Suprapubic skin (tissue), 4 donors: ENCODE measurements at regions not wholly inside any gene's neighbourhood (a gene's known extent, or its start where the extent isn't known, plus 50 kb on each side); places are given as distances from the start of the nearest gene placed in this dataset.

Source experiments
- DNase-seq, 2 donors: peaks; one replicate each; pipeline ENCODE4 v3.0.0-alpha.2; 2019; ENCODE audit warnings: low spot score in 2 of 2
- H3K27ac ChIP-seq: fragments of 200-600 bp; sonication (generic); one replicate; pipeline ENCODE4 v1.5.1; 2019
- H3K27me3 ChIP-seq: fragments of 200-600 bp; sonication (generic); one replicate; pipeline ENCODE4 v1.5.1; 2019
- H3K36me3 ChIP-seq: fragments of 200-600 bp; sonication (generic); one replicate; pipeline ENCODE4 v1.5.1; 2019
- H3K4me1 ChIP-seq: fragments of 200-600 bp; sonication (generic); one replicate; pipeline ENCODE4 v1.5.1; 2019
- H3K4me3 ChIP-seq: fragments of 200-600 bp; sonication (generic); one replicate; pipeline ENCODE4 v1.5.1; 2019; ENCODE audit warnings: mild to moderate bottlenecking
- H3K9me3 ChIP-seq: fragments of 200-600 bp; sonication (generic); one replicate; pipeline ENCODE4 v1.5.1; 2019
- CTCF ChIP-seq, 2 donors: fragments of 200-600 bp in 1 of 2; fragments of 450-650 bp in 1 of 2; sonication (generic) in 1 of 2; IDR thresholded peaks; one replicate each; pipeline ENCODE4 v1.5.1; 2016 to 2019; ENCODE audit warnings: antibody characterized with exemption in 2 of 2, mild to moderate bottlenecking in 1 of 2, moderate library complexity in 1 of 2
- EP300 ChIP-seq: sonication (generic); formaldehyde crosslinking; IDR thresholded peaks from one replicate; pipeline ENCODE4 v1.6.1; 2017; ENCODE audit warnings: antibody characterized with exemption
- POLR2A ChIP-seq, 2 donors: fragments of 450-650 bp; IDR thresholded peaks; one replicate each; pipeline ENCODE4 v1.6.1; 2017; ENCODE audit warnings: antibody characterized with exemption in 2 of 2, mild to moderate bottlenecking in 2 of 2, moderate library complexity in 2 of 2
- POLR2AphosphoS5 ChIP-seq, 3 donors: sonication (generic); formaldehyde crosslinking; IDR thresholded peaks; one replicate each; pipeline ENCODE4 v1.6.1; 2017; ENCODE audit warnings: antibody characterized with exemption in 3 of 3
- WGBS: methylation state at CpG from one replicate; pipeline ENCODE4 v1.1.5; 2018; 5-methylcytosine and 5-hydroxymethylcytosine counted together

- Histone ChIP-seq H3K27ac (no peak overlapping the region), H3K27me3 (no peaks in the 10 kb centered on the region), H3K9me3 (no peaks in the 10 kb centered on the region), H3K4me3 (no peak overlapping the region), H3K36me3 (no peaks in the 10 kb centered on the region), H3K4me1 (no peaks in the 10 kb centered on the region)
- no peak for DNase-seq
- WGBS = 22% methylated on average over 1 of the region's 1 CpG
- TF ChIP-seq CTCF (IDR thresholded peaks at IDR 0.05) (no peak), POLR2AphosphoS5 (IDR thresholded peaks at IDR 0.05) (no peak), EP300 (no peak), POLR2A (IDR thresholded peaks at IDR 0.05) (no peak)
These were observed 847.6 kb upstream of the LCORL start for GRCh38 chr4:18869166-18869565.

- Histone ChIP-seq H3K4me1 (no peaks in the 10 kb centered on the region), H3K36me3 (no peaks in the 10 kb centered on the region), H3K27ac (no peak overlapping the region), H3K27me3 (no peaks in the 10 kb centered on the region), H3K4me3 (no peak overlapping the region), H3K9me3 (no peaks in the 10 kb centered on the region)
- WGBS = 78% methylated on average over 2 of the region's 2 CpGs
- DNase-seq = no peak
- TF ChIP-seq POLR2A (IDR thresholded peaks at IDR 0.05) (no peak), EP300 (no peak), CTCF (IDR thresholded peaks at IDR 0.05) (no peak), POLR2AphosphoS5 (IDR thresholded peaks at IDR 0.05) (no peak)
These were observed 839.4 kb upstream of the LCORL start for GRCh38 chr4:18860836-18861530.

- Histone ChIP-seq H3K4me1 (no peaks in the 10 kb centered on the region), H3K9me3 (no peaks in the 10 kb centered on the region), H3K27ac (no peak overlapping the region), H3K36me3 (no peaks in the 10 kb centered on the region), H3K4me3 (no peak overlapping the region), H3K27me3 (no peaks in the 10 kb centered on the region)
- whole genome bisulfite sequencing = 41% methylated on average over 2 of the region's 2 CpGs
- TF ChIP-seq POLR2A (IDR thresholded peaks at IDR 0.05) (no peak), EP300 (no peak), POLR2AphosphoS5 (IDR thresholded peaks at IDR 0.05) (no peak), CTCF (IDR thresholded peaks at IDR 0.05) (no peak)
- DNase-seq = no peak
These were observed 837.9 kb upstream of the LCORL start for GRCh38 chr4:18859468-18859867.

- 85% methylated on average over 6 of the region's 6 CpGs for WGBS
- Histone ChIP-seq H3K27ac (no peak overlapping the region), H3K27me3 (no peaks in the 10 kb centered on the region), H3K36me3 (no peaks in the 10 kb centered on the region), H3K9me3 (no peaks in the 10 kb centered on the region), H3K4me3 (no peak overlapping the region), H3K4me1 (no peaks in the 10 kb centered on the region)
- DNase-seq = no peak
- no peak for TF ChIP-seq CTCF (IDR thresholded peaks at IDR 0.05)
- no peak for TF ChIP-seq EP300
- TF ChIP-seq POLR2AphosphoS5 (IDR thresholded peaks at IDR 0.05) = no peak
- TF ChIP-seq POLR2A (IDR thresholded peaks at IDR 0.05) = no peak
These were observed 836.8 kb upstream of the LCORL start for GRCh38 chr4:18858229-18858922.

GRCh38 chr4:18850867-18851266 lies 829.3 kb upstream of the LCORL start:
- Histone ChIP-seq H3K27me3 (no peaks in the 10 kb centered on the region), H3K36me3 (no peaks in the 10 kb centered on the region), H3K9me3 (no peaks in the 10 kb centered on the region), H3K27ac (no peak overlapping the region), H3K4me3 (no peak overlapping the region), H3K4me1 (no peaks in the 10 kb centered on the region)
- no peak for DNase-seq
- TF ChIP-seq POLR2A (IDR thresholded peaks at IDR 0.05) (no peak), POLR2AphosphoS5 (IDR thresholded peaks at IDR 0.05) (no peak), EP300 (no peak), CTCF (IDR thresholded peaks at IDR 0.05) (no peak)
- WGBS = 31% methylated on average over 2 of the region's 2 CpGs
